H9 (cell line): ENCODE measurements at regions not wholly inside any gene's neighbourhood (a gene's known extent, or its start where the extent isn't known, plus 50 kb on each side); places are given as distances from the start of the nearest gene placed in this dataset.

Source experiments
- DNase-seq: peaks from one replicate; pipeline ENCODE4 v3.0.0-alpha.2; 2017
- H2AFZ ChIP-seq: one replicate; pipeline ENCODE4 v1.6.1; 2013; ENCODE audit warnings: mild to moderate bottlenecking, low read length, control low read depth, moderate library complexity
- H2AK5ac ChIP-seq: 2 replicates; pipeline ENCODE4 v1.6.1; 2013; ENCODE audit warnings: low read length, control low read depth, mixed read lengths; ENCODE audit not compliant: insufficient read length
- H2BK120ac ChIP-seq: one replicate; pipeline ENCODE4 v1.6.1; 2013; ENCODE audit warnings: low read depth, mild to moderate bottlenecking, low read length, control low read depth, inconsistent platforms; ENCODE audit not compliant: poor library complexity, severe bottlenecking
- H2BK12ac ChIP-seq: 2 replicates; pipeline ENCODE4 v1.6.1; 2013; ENCODE audit warnings: low read length, control low read depth, mixed read lengths, low read depth; ENCODE audit not compliant: insufficient read length
- H2BK15ac ChIP-seq: 2 replicates; pipeline ENCODE4 v1.6.1; 2013; ENCODE audit warnings: low read depth, low read length, control low read depth
- H2BK20ac ChIP-seq: one replicate; pipeline ENCODE4 v1.6.1; 2013; ENCODE audit warnings: low read depth, mild to moderate bottlenecking, low read length, control low read depth, inconsistent platforms; ENCODE audit not compliant: poor library complexity, severe bottlenecking
- H2BK5ac ChIP-seq: 2 replicates; pipeline ENCODE4 v1.6.1; 2013; ENCODE audit warnings: low read length, control low read depth, mixed read lengths; ENCODE audit not compliant: insufficient read length
- H3K14ac ChIP-seq: 2 replicates; pipeline ENCODE4 v1.6.1; 2013; ENCODE audit warnings: low read length, control low read depth; ENCODE audit not compliant: insufficient read depth
- H3K18ac ChIP-seq: 2 replicates; pipeline ENCODE4 v1.6.1; 2013; ENCODE audit warnings: low read depth, mild to moderate bottlenecking, mixed read lengths, low read length, control low read depth; ENCODE audit not compliant: insufficient read length
- H3K23ac ChIP-seq: 2 replicates; pipeline ENCODE4 v1.6.1; 2013; ENCODE audit warnings: low read length, control low read depth, mixed read lengths, low read depth; ENCODE audit not compliant: insufficient read length
- H3K23me2 ChIP-seq: 2 replicates; pipeline ENCODE4 v1.6.1; 2013; ENCODE audit warnings: low read depth, mild to moderate bottlenecking, mixed read lengths, low read length, control low read depth; ENCODE audit not compliant: insufficient read length, poor library complexity, severe bottlenecking
- H3K27ac ChIP-seq: 2 replicates; pipeline ENCODE4 v1.5.1; 2013; ENCODE audit warnings: low read length, control low read depth, mixed read lengths, low read depth; ENCODE audit not compliant: insufficient read length
- H3K27me3 ChIP-seq: 2 replicates; pipeline ENCODE4 v1.6.1; 2013; ENCODE audit warnings: low read length, control low read depth, inconsistent platforms; ENCODE audit not compliant: insufficient read depth
- H3K4ac ChIP-seq: 2 replicates; pipeline ENCODE4 v1.6.1; 2013; ENCODE audit warnings: low read depth, mild to moderate bottlenecking, control low read depth, inconsistent platforms, low read length, moderate library complexity
- H3K4me1 ChIP-seq: 2 replicates; pipeline ENCODE4 v1.6.1; 2013; ENCODE audit warnings: low read length, control low read depth, inconsistent platforms; ENCODE audit not compliant: insufficient read depth
- H3K4me2 ChIP-seq: 2 replicates; pipeline ENCODE4 v1.6.1; 2013; ENCODE audit warnings: low read length, control low read depth, mixed read lengths; ENCODE audit not compliant: insufficient read length, insufficient read depth
- H3K56ac ChIP-seq: 2 replicates; pipeline ENCODE4 v1.6.1; 2013; ENCODE audit warnings: low read depth, mild to moderate bottlenecking, mixed read lengths, low read length, control low read depth; ENCODE audit not compliant: insufficient read length
- H3K79me1 ChIP-seq: 2 replicates; pipeline ENCODE4 v1.6.1; 2013; ENCODE audit warnings: low read depth, mild to moderate bottlenecking, moderate library complexity, low read length, control low read depth, inconsistent platforms; ENCODE audit not compliant: insufficient read depth, poor library complexity, severe bottlenecking
- H3K79me2 ChIP-seq: 2 replicates; pipeline ENCODE4 v1.6.1; 2013; ENCODE audit warnings: low read length, control low read depth, inconsistent platforms; ENCODE audit not compliant: insufficient read depth
- H3K9ac ChIP-seq: 2 replicates; pipeline ENCODE4 v1.6.1; 2013; ENCODE audit warnings: low read length, control low read depth, mixed read lengths; ENCODE audit not compliant: insufficient read length; ENCODE audit errors: extremely low read depth
- H3K9me3 ChIP-seq: one replicate; pipeline ENCODE4 v1.6.1; 2013; ENCODE audit warnings: low read depth, low read length, inconsistent platforms; ENCODE audit not compliant: control insufficient read depth
- H3T11ph ChIP-seq: one replicate; pipeline ENCODE4 v1.6.1; 2013; ENCODE audit warnings: mild to moderate bottlenecking, low read length, control low read depth, inconsistent platforms
- H4K20me1 ChIP-seq: one replicate; pipeline ENCODE4 v1.6.1; 2013; ENCODE audit not compliant: control insufficient read depth, insufficient read length, insufficient read depth
- H4K5ac ChIP-seq: 2 replicates; pipeline ENCODE4 v1.6.1; 2013; ENCODE audit warnings: low read depth, mild to moderate bottlenecking, mixed read lengths, low read length, control low read depth; ENCODE audit not compliant: insufficient read length
- H4K8ac ChIP-seq: replicated peaks from 2 replicates; pipeline ENCODE4 v1.6.1; 2013; ENCODE audit warnings: low read length, control low read depth, mixed read lengths, low read depth; ENCODE audit not compliant: insufficient read length
- H4K91ac ChIP-seq: 2 replicates; pipeline ENCODE4 v1.6.1; 2013; ENCODE audit warnings: low read depth, mild to moderate bottlenecking, moderate library complexity, mixed read lengths, low read length, control low read depth; ENCODE audit not compliant: insufficient read length
- H3K27ac Mint-ChIP-seq, 3 experiments: 2 replicates in 2 of 3; 3 replicates in 1 of 3; pipeline ENCODE4 v1.8.0; 2020 to 2021; ENCODE audit warnings: mixed read lengths in 3 of 3, mild to moderate bottlenecking in 1 of 3, moderate library complexity in 1 of 3
- H3K27me3 Mint-ChIP-seq: 2 replicates; pipeline ENCODE4 v1.8.0; 2021; ENCODE audit warnings: low read depth, mild to moderate bottlenecking, moderate library complexity, mixed read lengths
- H3K36me3 Mint-ChIP-seq, 3 experiments: 2 replicates in 2 of 3; 3 replicates in 1 of 3; pipeline ENCODE4 v1.8.0; 2020 to 2021; ENCODE audit warnings: low read depth in 3 of 3, mixed read lengths in 3 of 3; ENCODE audit not compliant: insufficient read depth in 1 of 3
- H3K4me1 Mint-ChIP-seq, 2 experiments: 2 replicates each; pipeline ENCODE4 v1.8.0; 2020; ENCODE audit warnings: mixed read lengths in 2 of 2
- H3K4me3 Mint-ChIP-seq, 2 experiments: 2 replicates in 1 of 2; 3 replicates in 1 of 2; pipeline ENCODE4 v1.8.0; 2020 to 2021; ENCODE audit warnings: mild to moderate bottlenecking in 2 of 2, mixed read lengths in 2 of 2, moderate library complexity in 1 of 2
- H3K9me3 Mint-ChIP-seq, 2 experiments: 2 replicates in 1 of 2; 3 replicates in 1 of 2; pipeline ENCODE4 v1.8.0; 2020; ENCODE audit warnings: mild to moderate bottlenecking in 2 of 2, mixed read lengths in 2 of 2, moderate library complexity in 1 of 2
- WGBS: extraction: QIAGEN DNeasy Blood & Tissue Kit; methylation state at CpG from one replicate; pipeline ENCODE4 v1.1.7; 2013; ENCODE audit warnings: missing lambda C conversion rate, low lambda C conversion rate, mixed read lengths; ENCODE audit not compliant: insufficient read length; ENCODE audit errors: extremely low coverage; 5-methylcytosine and 5-hydroxymethylcytosine counted together
- TF ChIP-seq, protein P1 (sequence below): fragments of 200-600 bp; sonication (generic); conservative IDR thresholded peaks from 3 replicates; pipeline ENCODE4 v1.8.0; 2021; ENCODE audit warnings: antibody characterized with exemption, mild to moderate bottlenecking

GRCh38 chr14:101439023-101439422 lies 122.3 kb upstream of the DIO3 start:
- Histone ChIP-seq H2AK5ac (no peak overlapping the region), H3K14ac (no peak overlapping the region), H3K9me3 (no peaks in the 10 kb centered on the region), H3T11ph (no peak overlapping the region), H4K20me1 (no peaks in the 10 kb centered on the region), H2BK15ac (no peak overlapping the region), H3K23me2 (no peaks in the 10 kb centered on the region), H3K79me2 (no peaks in the 10 kb centered on the region), H3K18ac (no peak overlapping the region), H4K8ac (no peak overlapping the region), H4K91ac (no peak overlapping the region), H2BK120ac (no peak overlapping the region), H3K4me1 (no peaks in the 10 kb centered on the region), H2BK5ac (no peak overlapping the region), H2AFZ (no peak overlapping the region), H3K27me3 (no peaks in the 10 kb centered on the region; the same call in 1 of the 2 replicates), H2BK12ac (no peak overlapping the region), H3K9ac (no peak overlapping the region), H3K27ac (no peak overlapping the region), H3K56ac (no peak overlapping the region), H3K4ac (no peak overlapping the region), H3K23ac (no peak overlapping the region), H3K79me1 (no peaks in the 10 kb centered on the region), H4K5ac (no peak overlapping the region), H3K4me2 (no peak overlapping the region), H2BK20ac (no peak overlapping the region)
- WGBS: no CpG with 5 or more reads among the region's 3 CpGs
- no peak for DNase-seq
- Mint-ChIP-seq H3K36me3 (no peaks in the 10 kb centered on the region), H3K27me3 (peaks cover 20% of the 10 kb centered on the region), H3K27ac (no peak overlapping the region), H3K9me3 (no peaks in the 10 kb centered on the region), H3K4me3 (no peak overlapping the region), H3K4me1 (peaks cover 0 to 4% of the 10 kb centered on the region in 2 experiments; a peak in 1 of 4 replicates)
- TF ChIP-seq, protein P1, sequence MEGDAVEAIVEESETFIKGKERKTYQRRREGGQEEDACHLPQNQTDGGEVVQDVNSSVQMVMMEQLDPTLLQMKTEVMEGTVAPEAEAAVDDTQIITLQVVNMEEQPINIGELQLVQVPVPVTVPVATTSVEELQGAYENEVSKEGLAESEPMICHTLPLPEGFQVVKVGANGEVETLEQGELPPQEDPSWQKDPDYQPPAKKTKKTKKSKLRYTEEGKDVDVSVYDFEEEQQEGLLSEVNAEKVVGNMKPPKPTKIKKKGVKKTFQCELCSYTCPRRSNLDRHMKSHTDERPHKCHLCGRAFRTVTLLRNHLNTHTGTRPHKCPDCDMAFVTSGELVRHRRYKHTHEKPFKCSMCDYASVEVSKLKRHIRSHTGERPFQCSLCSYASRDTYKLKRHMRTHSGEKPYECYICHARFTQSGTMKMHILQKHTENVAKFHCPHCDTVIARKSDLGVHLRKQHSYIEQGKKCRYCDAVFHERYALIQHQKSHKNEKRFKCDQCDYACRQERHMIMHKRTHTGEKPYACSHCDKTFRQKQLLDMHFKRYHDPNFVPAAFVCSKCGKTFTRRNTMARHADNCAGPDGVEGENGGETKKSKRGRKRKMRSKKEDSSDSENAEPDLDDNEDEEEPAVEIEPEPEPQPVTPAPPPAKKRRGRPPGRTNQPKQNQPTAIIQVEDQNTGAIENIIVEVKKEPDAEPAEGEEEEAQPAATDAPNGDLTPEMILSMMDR: no peak
